Effector CD8-positive, alpha-beta T cell (primary cell): ENCODE measurements at regions not wholly inside any gene's neighbourhood (a gene's known extent, or its start where the extent isn't known, plus 50 kb on each side); places are given as distances from the start of the nearest gene placed in this dataset.
"Not testable (repeated sequence)": the region's sequence is repeated elsewhere in the genome, so short reads cannot be mapped to it uniquely, and the experiment has no call there.

Experiments
- DNase-seq: peaks from one replicate; lab custom pipeline; 2025; lab: John Stamatoyannopoulos, UW

- DNase-seq = no peak
Measured at GRCh38 chrX:8025705-8026104, 98.5 kb upstream of the PNPLA4 start.

GRCh38 chrX:8018934-8019333 lies 91.7 kb upstream of the PNPLA4 start:
- DNase-seq = no peak

- DNase-seq = no peak
Measured at GRCh38 chrX:8010105-8010504, 82.9 kb upstream of the PNPLA4 start.

- DNase-seq = no peak
Measured at GRCh38 chrX:8005678-8006347, 78.6 kb upstream of the PNPLA4 start.

- no peak for DNase-seq
Measured at GRCh38 chrX:8003147-8003883, 76.1 kb upstream of the PNPLA4 start.

- no peak for DNase-seq
Measured at GRCh38 chrX:7996851-7997250, 69.6 kb upstream of the PNPLA4 start.

GRCh38 chrX:7996414-7996813 lies 69.2 kb upstream of the PNPLA4 start:
- peak; percentile 2 for DNase-seq

- no peak for DNase-seq
Measured at GRCh38 chrX:7993873-7994272, 66.7 kb upstream of the PNPLA4 start.

- DNase-seq = not testable (repeated sequence)
Measured at GRCh38 chrX:7988013-7988759, 61.0 kb upstream of the PNPLA4 start.

- no peak for DNase-seq
Measured at GRCh38 chrX:7987160-7988012, 60.2 kb upstream of the PNPLA4 start.

- not testable (repeated sequence) for DNase-seq
Measured at GRCh38 chrX:7986738-7987137, 59.5 kb upstream of the PNPLA4 start.

GRCh38 chrX:7985568-7985967 lies 58.4 kb upstream of the PNPLA4 start:
- DNase-seq = no peak

GRCh38 chrX:7983581-7983980 lies 56.4 kb upstream of the PNPLA4 start:
- no peak for DNase-seq
